HG02588 (cell line): ENCODE measurements at regions not wholly inside any gene's neighbourhood (a gene's known extent, or its start where the extent isn't known, plus 50 kb on each side); places are given as distances from the start of the nearest gene placed in this dataset.

Experiments used
- ATAC-seq: cut with Tn5 transposase; IDR thresholded peaks from one replicate; pipeline ENCODE4 v1.9.1; 2021; ENCODE audit warnings: mild to moderate bottlenecking, moderate library complexity; ENCODE audit not compliant: unreplicated experiment

DNA sequence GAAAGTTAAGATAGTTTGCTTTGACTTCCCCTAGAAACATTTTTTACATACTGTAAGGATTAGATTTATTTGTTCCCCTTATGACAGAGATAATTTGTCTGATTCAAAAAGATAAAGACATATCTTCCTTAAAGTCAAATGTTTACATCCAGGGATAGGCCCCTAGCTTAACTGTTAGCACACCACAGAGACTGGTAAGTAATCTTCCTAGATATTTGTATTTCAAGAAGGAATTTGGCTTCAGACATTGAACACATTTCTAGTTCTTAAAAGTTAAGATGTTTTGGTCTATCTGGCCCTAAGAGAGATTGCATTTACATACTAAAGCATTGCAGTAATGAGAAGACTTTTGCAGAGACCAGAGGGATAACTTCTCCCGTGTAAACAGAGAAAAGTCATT is 1201.1 kb upstream of the GJE1 start:
- ATAC-seq, result no peak

DNA sequence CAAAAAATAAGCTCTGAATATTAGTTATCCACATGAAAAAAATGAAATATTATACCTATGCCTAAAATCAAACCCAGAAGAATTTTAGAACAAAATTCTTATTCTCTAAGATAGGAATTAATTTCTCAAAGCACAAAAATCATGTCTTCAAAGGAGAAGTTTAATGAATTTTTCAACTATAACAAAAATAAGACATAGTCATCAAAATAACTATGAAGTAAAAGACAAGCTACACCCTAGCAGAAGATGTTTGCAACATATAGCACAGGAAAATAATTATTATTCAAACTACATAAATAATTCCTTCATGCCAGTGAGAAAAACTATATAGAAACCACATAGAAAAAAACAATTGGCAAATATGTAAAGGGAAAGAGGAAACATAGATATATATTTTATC is 1203.6 kb upstream of the GJE1 start:
- ATAC-seq, result no peak

- ATAC-seq, result no peak
These were observed 1209.7 kb upstream of the GJE1 start for GRCh38 chr6:140923048-140923447.

DNA sequence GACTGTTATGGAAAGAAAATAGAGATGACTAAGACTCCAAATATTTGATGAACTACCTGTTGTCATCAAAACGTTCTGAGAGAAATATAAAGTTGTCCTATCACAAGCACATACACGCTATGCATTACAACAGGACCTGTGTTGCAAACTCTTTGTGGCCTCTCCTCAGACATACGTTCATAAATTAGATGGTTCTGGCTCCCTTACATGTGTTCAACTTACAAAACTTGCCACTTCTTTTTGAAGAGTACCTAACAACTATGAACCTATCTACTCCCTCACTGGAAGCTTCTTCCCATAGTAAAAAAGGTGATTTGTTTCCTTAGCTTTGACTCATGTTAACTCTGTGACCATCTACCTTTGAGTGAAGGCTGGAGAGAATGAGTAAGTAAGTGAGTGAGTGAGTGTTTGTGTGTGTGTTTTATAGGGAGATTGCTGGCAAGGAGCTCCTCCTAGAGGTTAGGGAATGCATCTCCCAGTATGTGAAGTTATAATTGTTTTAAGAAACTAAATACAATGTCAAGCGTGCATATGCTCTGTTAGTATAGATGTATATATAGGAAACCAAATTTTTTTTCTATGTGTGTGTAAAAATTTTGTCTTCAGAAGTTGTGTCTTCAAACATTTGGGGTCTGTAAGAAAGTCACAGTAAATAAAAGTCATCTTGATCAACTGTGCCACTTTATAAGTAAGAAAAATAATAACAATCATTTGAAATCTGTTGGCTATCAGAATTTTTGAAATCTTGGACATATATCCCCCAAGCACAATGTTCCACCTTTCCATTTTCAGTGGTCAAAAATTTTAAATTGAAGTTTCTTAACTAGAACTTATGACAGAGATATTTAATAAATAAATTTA is 1211.1 kb upstream of the GJE1 start:
- peak; percentile 69 for ATAC-seq

DNA sequence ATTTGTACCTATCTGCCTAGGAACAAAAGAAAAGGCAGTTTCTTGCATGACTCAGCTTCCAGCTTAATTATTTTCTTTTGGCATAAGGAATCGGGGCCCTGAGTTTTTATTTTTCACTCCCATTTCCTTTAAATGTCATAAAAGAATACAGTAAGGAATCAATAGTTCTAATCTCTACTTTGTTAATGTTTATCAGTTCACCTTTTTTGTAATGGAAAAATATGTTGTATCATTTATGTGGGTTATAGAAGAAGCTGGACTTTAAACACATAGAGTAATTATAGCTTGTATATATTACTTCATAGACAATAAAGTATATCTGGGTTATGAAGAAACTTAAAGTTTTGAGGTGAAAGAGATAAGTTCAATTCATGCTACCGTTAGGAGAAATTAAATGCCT is 1214.8 kb upstream of the GJE1 start:
- ATAC-seq, result no peak

GRCh38 chr6:140915551-140915950 is 1217.2 kb upstream of the GJE1 start:
- no peak for ATAC-seq

DNA sequence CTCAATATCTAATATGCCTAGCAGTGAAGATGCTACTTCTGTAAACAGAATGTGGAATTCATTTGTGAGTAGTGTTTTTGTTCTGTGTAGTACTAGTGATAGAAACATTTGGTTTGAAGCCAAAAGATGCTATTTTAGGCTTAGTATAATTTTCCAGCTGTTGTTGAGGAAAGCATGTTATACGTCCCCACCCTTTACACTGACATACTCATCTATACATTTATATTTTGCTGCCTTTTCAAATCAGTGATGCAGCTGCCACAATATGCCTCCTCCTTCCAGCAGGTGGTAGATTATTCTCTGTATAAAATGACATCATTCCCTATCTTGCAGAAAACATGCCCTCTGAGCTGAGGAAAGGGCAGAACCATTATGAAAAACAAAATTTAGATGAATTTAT is 1217.6 kb upstream of the GJE1 start:
- no peak for ATAC-seq

- no peak for ATAC-seq
These were observed 1220.0 kb upstream of the GJE1 start for GRCh38 chr6:140912686-140913085.

- no peak for ATAC-seq
These were observed 1223.1 kb upstream of the GJE1 start for GRCh38 chr6:140909625-140910024.

DNA sequence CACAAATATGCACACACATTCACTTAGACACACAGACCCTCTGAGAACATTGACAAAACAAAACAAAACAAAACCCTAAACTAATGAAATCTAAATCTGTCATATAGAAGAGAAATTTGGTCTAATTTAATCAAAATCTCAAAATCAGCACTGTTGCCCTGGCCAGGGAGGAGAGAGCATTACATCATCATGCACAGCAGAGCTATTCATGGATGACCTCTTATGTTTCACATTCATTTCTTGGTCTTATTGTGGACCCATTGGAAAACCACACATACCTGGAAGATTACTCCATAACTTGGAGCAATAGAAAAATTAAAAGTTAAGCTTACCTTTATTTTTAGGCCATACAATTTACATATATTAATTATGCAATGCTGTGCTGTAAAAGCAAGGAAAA is 1223.6 kb upstream of the GJE1 start:
- no peak for ATAC-seq

DNA sequence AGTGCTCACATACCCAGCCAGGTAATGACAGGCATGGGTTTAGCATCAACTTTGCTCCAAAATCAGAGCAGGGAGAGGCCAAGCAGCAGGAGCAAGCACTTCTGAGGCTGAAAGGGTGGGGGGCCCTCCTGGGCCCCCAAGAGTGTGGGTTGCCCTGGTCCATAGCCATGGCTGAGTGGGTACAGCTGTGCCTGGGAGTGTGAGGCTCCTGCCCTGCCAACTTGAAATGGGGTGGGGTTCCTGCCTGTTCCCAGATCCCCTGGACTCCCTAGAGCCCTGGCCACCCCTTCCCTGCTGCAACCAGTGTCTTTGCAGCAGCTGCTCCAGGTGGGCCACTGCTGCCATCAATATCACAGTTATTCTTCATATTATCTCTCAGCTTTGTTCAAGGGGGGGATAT is 1224.2 kb upstream of the GJE1 start:
- no peak for ATAC-seq

- ATAC-seq, result no peak
These were observed 1225.5 kb upstream of the GJE1 start for GRCh38 chr6:140907235-140907634.

DNA sequence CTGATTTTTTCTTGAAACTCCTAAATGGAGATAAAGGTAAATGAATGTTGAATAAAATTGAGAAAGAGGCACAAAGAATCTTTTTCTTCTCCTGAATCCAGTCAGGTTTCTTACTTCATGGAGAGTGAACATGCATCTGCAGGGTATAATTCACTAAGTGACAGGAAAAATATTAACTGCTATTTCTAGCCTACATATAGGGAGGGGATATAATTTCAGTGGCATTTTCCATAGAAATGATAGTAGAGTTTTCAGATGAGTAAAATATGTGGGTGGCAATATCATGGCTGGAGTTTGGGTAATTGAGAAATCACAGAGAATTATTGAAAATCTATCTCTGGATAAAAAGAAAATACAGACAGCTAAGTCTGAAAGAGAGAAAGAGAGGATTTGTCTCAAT is 1227.0 kb upstream of the GJE1 start:
- no peak for ATAC-seq

GRCh38 chr6:140905050-140905449 is 1227.7 kb upstream of the GJE1 start:
- ATAC-seq, result no peak

DNA sequence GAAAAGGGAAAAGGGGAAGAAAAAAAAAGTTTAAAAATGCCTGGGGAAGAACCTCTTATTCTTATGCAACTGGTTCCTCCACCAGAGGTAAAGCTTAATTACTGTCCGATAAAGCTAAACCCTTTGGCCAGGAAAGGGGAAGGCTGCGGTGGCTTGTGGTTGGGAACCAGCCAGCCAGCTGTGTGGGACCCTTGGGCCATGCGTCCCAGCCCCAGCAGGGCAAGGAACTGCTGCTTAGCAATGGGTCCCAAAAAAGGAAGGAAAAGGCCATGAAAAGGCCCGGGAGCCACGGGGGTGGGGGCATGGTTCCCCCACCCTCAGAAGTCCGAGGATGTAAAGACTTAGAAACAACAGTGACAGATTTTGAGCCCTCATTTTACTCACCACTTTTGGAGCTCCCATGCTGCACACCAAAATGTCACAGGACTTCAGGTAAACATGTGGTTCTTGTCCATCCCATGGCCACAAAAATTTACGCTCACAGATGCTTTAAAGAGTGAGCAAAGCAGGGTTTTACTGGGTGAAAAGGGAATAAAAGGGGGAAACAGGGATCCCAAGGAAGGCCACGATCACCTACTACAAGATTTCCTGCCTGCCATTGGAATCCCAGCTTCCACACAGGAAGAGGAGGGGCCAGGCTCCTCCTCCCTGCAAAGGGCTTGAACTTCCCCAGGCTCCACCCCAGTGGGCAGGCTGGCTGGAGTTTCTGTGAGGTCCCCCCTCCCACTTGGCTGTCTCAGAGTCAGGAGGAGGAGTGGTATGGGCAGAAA is 1234.7 kb upstream of the GJE1 start:
- no peak for ATAC-seq

DNA sequence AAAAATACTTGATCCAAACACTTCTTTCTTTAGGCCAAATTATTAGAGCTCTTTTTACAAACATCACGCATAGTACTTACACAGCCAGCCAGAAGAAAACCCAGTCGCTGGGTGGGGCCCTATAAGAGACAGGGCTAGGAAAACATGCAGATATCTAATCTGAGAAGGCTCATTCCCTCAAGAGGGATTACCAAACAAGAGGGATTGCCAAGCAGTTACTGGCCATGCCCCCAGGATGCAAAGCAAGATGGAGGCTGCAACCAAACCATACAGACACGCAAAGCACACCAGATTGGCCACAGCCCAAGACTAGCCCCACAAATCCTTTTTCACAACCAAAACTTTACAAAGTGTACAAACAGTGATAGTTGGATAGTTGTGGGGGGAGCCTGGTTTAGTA is 1235.4 kb upstream of the GJE1 start:
- no peak for ATAC-seq

- no peak for ATAC-seq
These were observed 1239.3 kb upstream of the GJE1 start for GRCh38 chr6:140893432-140893831.

GRCh38 chr6:140879946-140880345 is 1252.8 kb upstream of the GJE1 start:
- no peak for ATAC-seq

DNA sequence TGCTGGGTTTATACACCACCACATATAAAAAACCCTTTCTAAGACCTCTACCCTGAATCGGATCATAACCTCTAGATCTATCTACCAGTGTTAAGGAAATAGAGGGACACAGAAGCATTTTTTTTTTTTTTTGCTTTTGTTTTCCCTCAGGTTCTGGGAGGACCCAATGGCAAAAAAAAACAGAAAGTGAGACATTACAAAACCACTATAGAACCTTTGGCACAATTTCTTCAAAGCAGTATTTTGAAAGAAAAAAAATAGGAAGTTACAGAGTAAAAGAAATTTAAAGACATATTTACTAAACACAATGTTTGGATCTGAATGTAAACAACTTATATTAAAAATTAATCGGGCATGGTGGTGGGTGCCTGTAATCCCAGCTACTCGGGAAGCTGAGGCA is 1258.7 kb upstream of the GJE1 start:
- ATAC-seq, result no peak

GRCh38 chr6:140872885-140873284 is 1259.8 kb upstream of the GJE1 start:
- no peak for ATAC-seq

DNA sequence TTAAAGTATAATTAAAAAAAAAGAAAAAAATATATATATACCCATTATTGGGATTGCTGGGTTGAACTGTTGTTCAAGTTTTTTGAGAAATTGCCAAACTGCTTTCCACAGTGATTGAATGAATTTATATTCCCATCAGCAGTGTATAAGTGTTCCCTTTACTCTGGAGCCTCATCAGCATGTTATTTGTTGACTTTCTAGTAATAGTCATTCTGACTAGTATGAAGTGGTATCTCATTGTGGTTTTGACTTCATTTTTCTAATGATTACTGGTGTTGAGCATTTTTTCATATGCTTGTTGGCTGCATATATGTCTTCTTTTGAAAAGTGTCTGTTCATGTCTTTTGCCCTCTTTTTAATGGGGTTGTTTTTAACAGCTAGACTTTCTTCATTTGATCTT is 1260.8 kb upstream of the GJE1 start:
- ATAC-seq, result no peak

DNA sequence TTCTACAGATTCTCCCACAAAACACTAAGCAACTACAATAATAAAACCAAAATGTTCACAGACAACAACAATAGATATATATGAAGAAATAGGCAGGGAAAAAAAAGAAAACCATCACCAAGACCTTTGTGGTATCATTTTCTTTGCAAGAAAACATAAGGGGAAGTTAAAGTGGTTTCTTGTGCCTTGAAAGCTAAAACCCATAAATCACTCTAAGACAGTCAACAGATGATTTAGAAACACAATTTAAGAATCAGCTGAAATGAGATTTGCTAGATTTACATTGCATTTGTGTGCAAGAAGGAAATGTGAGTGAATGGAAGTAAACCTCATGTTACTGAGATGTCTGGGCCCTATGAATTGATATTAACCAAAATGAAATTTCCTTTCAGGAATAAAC is 1265.4 kb upstream of the GJE1 start:
- ATAC-seq, result no peak
